Neural cell (in vitro differentiated cells): ENCODE measurements at regions not wholly inside any gene's neighbourhood (a gene's known extent, or its start where the extent isn't known, plus 50 kb on each side); places are given as distances from the start of the nearest gene placed in this dataset.

Experiments
- EP300 ChIP-seq: fragments of 450-650 bp; conservative IDR thresholded peaks from 2 replicates; pipeline ENCODE4 v1.6.1; 2014; ENCODE audit warnings: antibody characterized with exemption, mild to moderate bottlenecking, moderate library complexity; ENCODE audit not compliant: poor library complexity, severe bottlenecking
- EZH2 ChIP-seq: fragments of 200-600, 300-800 bp; shearing (Covaris generic), sonication (generic); IDR thresholded peaks from 2 replicates; pipeline ENCODE4 v1.6.1; 2014; ENCODE audit warnings: antibody characterized with exemption, low read length, borderline replicate concordance, mild to moderate bottlenecking; ENCODE audit not compliant: insufficient read depth, poor library complexity, severe bottlenecking
- MXI1 ChIP-seq: fragments of 450-650 bp; conservative IDR thresholded peaks from 2 replicates; pipeline ENCODE4 v1.6.1; 2014; ENCODE audit warnings: antibody characterized with exemption, mild to moderate bottlenecking; ENCODE audit not compliant: poor library complexity, severe bottlenecking
- POLR2AphosphoS5 ChIP-seq: IDR thresholded peaks from 2 replicates; pipeline ENCODE4 v1.6.1; 2012
- SMC3 ChIP-seq: fragments of 450-650 bp; conservative IDR thresholded peaks from 2 replicates; pipeline ENCODE4 v1.6.1; 2014; ENCODE audit warnings: antibody characterized with exemption, mild to moderate bottlenecking, moderate library complexity; ENCODE audit not compliant: poor library complexity
- TF ChIP-seq, protein P1 (sequence below): fragments of 450-650 bp; IDR thresholded peaks from 2 replicates; pipeline ENCODE4 v1.5.1; 2014; ENCODE audit warnings: antibody characterized with exemption, mild to moderate bottlenecking, moderate library complexity; ENCODE audit not compliant: poor library complexity, severe bottlenecking
- TF ChIP-seq, protein P2 (sequence below): IDR thresholded peaks from 2 replicates; pipeline ENCODE4 v1.6.1; 2012; ENCODE audit warnings: borderline replicate concordance

DNA sequence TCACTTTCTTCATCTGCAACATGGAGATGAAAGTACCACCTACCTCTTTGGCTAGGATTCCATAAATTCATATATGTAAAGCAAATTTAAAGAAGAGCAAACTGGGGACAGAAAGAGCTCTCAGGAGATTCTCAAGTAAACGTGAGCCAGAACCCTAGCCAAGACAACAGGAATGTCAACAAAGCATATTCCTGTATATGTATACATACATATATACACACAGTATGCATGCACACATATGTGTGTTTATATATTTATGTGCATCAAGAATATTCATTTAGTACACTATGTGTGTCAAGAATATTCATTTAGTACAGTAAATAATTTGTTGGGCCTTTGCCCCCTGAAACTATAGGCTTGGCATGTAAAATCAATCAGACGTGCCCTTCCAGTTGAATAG lies 574.4 kb upstream of the KLHL29 start:
- TF ChIP-seq, protein P1, sequence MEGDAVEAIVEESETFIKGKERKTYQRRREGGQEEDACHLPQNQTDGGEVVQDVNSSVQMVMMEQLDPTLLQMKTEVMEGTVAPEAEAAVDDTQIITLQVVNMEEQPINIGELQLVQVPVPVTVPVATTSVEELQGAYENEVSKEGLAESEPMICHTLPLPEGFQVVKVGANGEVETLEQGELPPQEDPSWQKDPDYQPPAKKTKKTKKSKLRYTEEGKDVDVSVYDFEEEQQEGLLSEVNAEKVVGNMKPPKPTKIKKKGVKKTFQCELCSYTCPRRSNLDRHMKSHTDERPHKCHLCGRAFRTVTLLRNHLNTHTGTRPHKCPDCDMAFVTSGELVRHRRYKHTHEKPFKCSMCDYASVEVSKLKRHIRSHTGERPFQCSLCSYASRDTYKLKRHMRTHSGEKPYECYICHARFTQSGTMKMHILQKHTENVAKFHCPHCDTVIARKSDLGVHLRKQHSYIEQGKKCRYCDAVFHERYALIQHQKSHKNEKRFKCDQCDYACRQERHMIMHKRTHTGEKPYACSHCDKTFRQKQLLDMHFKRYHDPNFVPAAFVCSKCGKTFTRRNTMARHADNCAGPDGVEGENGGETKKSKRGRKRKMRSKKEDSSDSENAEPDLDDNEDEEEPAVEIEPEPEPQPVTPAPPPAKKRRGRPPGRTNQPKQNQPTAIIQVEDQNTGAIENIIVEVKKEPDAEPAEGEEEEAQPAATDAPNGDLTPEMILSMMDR: no peak
- TF ChIP-seq SMC3 (no peak), EZH2 (no peak), EP300 (no peak), MXI1 (no peak), POLR2AphosphoS5 (no peak)
- TF ChIP-seq, protein P2, sequence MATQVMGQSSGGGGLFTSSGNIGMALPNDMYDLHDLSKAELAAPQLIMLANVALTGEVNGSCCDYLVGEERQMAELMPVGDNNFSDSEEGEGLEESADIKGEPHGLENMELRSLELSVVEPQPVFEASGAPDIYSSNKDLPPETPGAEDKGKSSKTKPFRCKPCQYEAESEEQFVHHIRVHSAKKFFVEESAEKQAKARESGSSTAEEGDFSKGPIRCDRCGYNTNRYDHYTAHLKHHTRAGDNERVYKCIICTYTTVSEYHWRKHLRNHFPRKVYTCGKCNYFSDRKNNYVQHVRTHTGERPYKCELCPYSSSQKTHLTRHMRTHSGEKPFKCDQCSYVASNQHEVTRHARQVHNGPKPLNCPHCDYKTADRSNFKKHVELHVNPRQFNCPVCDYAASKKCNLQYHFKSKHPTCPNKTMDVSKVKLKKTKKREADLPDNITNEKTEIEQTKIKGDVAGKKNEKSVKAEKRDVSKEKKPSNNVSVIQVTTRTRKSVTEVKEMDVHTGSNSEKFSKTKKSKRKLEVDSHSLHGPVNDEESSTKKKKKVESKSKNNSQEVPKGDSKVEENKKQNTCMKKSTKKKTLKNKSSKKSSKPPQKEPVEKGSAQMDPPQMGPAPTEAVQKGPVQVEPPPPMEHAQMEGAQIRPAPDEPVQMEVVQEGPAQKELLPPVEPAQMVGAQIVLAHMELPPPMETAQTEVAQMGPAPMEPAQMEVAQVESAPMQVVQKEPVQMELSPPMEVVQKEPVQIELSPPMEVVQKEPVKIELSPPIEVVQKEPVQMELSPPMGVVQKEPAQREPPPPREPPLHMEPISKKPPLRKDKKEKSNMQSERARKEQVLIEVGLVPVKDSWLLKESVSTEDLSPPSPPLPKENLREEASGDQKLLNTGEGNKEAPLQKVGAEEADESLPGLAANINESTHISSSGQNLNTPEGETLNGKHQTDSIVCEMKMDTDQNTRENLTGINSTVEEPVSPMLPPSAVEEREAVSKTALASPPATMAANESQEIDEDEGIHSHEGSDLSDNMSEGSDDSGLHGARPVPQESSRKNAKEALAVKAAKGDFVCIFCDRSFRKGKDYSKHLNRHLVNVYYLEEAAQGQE: no peak
